Osteoblast (primary cell): ENCODE measurements at regions not wholly inside any gene's neighbourhood (a gene's known extent, or its start where the extent isn't known, plus 50 kb on each side); places are given as distances from the start of the nearest gene placed in this dataset.
"Not testable (repeated sequence)": the region's sequence is repeated elsewhere in the genome, so short reads cannot be mapped to it uniquely, and the experiment has no call there.

Experiments
- DNase-seq: peaks from one replicate; pipeline ENCODE4 v3.0.0; 2011; ENCODE audit warnings: low spot score, mixed read lengths; ENCODE audit not compliant: insufficient read length; ENCODE audit errors: missing footprints
- H2AFZ ChIP-seq: 2 replicates; pipeline ENCODE4 v1.6.0; 2011; ENCODE audit warnings: mild to moderate bottlenecking, low read length
- H3K27ac ChIP-seq: 2 replicates; pipeline ENCODE4 v1.5.1; 2011; ENCODE audit warnings: mild to moderate bottlenecking, low read depth, low read length, moderate library complexity
- H3K27me3 ChIP-seq: 2 replicates; pipeline ENCODE4 v1.6.0; 2012; ENCODE audit warnings: mild to moderate bottlenecking, control low read depth, inconsistent platforms, low read length, moderate library complexity; ENCODE audit not compliant: insufficient read depth
- H3K36me3 ChIP-seq: 2 replicates; pipeline ENCODE4 v1.5.1; 2011; ENCODE audit warnings: mild to moderate bottlenecking, low read length, control low read depth, moderate library complexity; ENCODE audit not compliant: insufficient read depth
- H3K4me1 ChIP-seq: 2 replicates; pipeline ENCODE4 v1.5.1; 2011; ENCODE audit warnings: mild to moderate bottlenecking, low read length, control low read depth, moderate library complexity; ENCODE audit not compliant: insufficient read depth
- H3K4me2 ChIP-seq: 2 replicates; pipeline ENCODE4 v1.6.0; 2011; ENCODE audit warnings: mild to moderate bottlenecking, low read length; ENCODE audit not compliant: insufficient read depth
- H3K4me3 ChIP-seq: fragments of 200-600 bp; sonication (generic); 3 replicates; pipeline ENCODE4 v1.5.1; 2012; ENCODE audit warnings: mild to moderate bottlenecking, low read length, inconsistent platforms; ENCODE audit not compliant: insufficient read depth
- H3K79me2 ChIP-seq: 2 replicates; pipeline ENCODE4 v1.6.0; 2012; ENCODE audit warnings: mild to moderate bottlenecking, low read length, control low read depth, inconsistent platforms; ENCODE audit not compliant: insufficient read depth
- H3K9me3 ChIP-seq: 2 replicates; pipeline ENCODE4 v1.5.1; 2011; ENCODE audit warnings: low read depth, low read length, control low read depth
- H4K20me1 ChIP-seq: 2 replicates; pipeline ENCODE4 v1.6.0; 2012; ENCODE audit warnings: mild to moderate bottlenecking, low read length, control low read depth; ENCODE audit not compliant: insufficient read depth
- CTCF ChIP-seq: IDR thresholded peaks from 2 replicates; pipeline ENCODE4 v1.5.1; 2011; ENCODE audit warnings: mild to moderate bottlenecking, low read depth, low read length, moderate library complexity; ENCODE audit errors: extremely low read depth

GRCh38 chr15:68494573-68495110, 62.7 kb upstream of the ITGA11 start:
- no peaks in the 10 kb centered on the region for H3K36me3 ChIP-seq
- TF ChIP-seq CTCF: no peak
- H4K20me1 ChIP-seq: no peaks in the 10 kb centered on the region
- no peak overlapping the region for H3K4me3 ChIP-seq
- H3K79me2 ChIP-seq: no peaks in the 10 kb centered on the region
- peaks cover 19% of the 10 kb centered on the region for H3K4me1 ChIP-seq
- H3K9me3 ChIP-seq: no peaks in the 10 kb centered on the region
- H3K27ac ChIP-seq: no peak overlapping the region
- H3K4me2 ChIP-seq: no peak overlapping the region
- no peak overlapping the region for H2AFZ ChIP-seq
- no peak for DNase-seq
- no peaks in the 10 kb centered on the region for H3K27me3 ChIP-seq

- Histone ChIP-seq H3K9me3 (no peaks in the 10 kb centered on the region), H3K36me3 (no peaks in the 10 kb centered on the region), H3K27ac (no peak overlapping the region), H2AFZ (no peak overlapping the region), H3K4me2 (no peak overlapping the region), H3K4me3 (no peak overlapping the region), H3K79me2 (no peaks in the 10 kb centered on the region), H3K27me3 (no peaks in the 10 kb centered on the region), H4K20me1 (no peaks in the 10 kb centered on the region), H3K4me1 (peaks cover 19% of the 10 kb centered on the region)
- no peak for TF ChIP-seq CTCF
- DNase-seq: no peak
Observed at GRCh38 chr15:68495221-68495950, 63.4 kb upstream of the ITGA11 start.

- no peaks in the 10 kb centered on the region for H3K27me3 ChIP-seq
- TF ChIP-seq CTCF: no peak
- H3K27ac ChIP-seq: no peak overlapping the region
- H3K36me3 ChIP-seq: no peaks in the 10 kb centered on the region
- no peak overlapping the region for H3K4me2 ChIP-seq
- no peak for DNase-seq
- no peak overlapping the region for H2AFZ ChIP-seq
- H3K9me3 ChIP-seq: no peaks in the 10 kb centered on the region
- no peaks in the 10 kb centered on the region for H4K20me1 ChIP-seq
- H3K4me3 ChIP-seq: no peak overlapping the region
- no peaks in the 10 kb centered on the region for H3K79me2 ChIP-seq
- H3K4me1 ChIP-seq: peaks cover 22% of the 10 kb centered on the region
Observed at GRCh38 chr15:68495981-68496705, 64.2 kb upstream of the ITGA11 start.

GRCh38 chr15:68496751-68497150, 64.8 kb upstream of the ITGA11 start:
- H2AFZ ChIP-seq, H3K36me3 ChIP-seq, H3K27me3 ChIP-seq, H4K20me1 ChIP-seq, H3K27ac ChIP-seq, H3K79me2 ChIP-seq, DNase-seq, H3K9me3 ChIP-seq, H3K4me2 ChIP-seq, H3K4me3 ChIP-seq: not testable (repeated sequence)
- H3K4me1 ChIP-seq: peaks cover 25% of the 10 kb centered on the region
